SK-N-SH (cell line): ENCODE measurements at regions not wholly inside any gene's neighbourhood (a gene's known extent, or its start where the extent isn't known, plus 50 kb on each side); places are given as distances from the start of the nearest gene placed in this dataset.

Source experiments
- EP300 ChIP-seq, 2 experiments: IDR thresholded peaks; 2 replicates each; pipeline versions ENCODE4 v1.4.0 to v1.6.1; 2012; ENCODE audit warnings: borderline replicate concordance in 1 of 2, low read depth in 1 of 2, low read length in 1 of 2
- TF ChIP-seq, protein P1 (sequence below): fragments of 200-600 bp; sonication (generic); IDR thresholded peaks from 2 replicates; pipeline ENCODE4 v1.6.1; 2017; ENCODE audit warnings: antibody characterized with exemption, mild to moderate bottlenecking, moderate library complexity

DNA sequence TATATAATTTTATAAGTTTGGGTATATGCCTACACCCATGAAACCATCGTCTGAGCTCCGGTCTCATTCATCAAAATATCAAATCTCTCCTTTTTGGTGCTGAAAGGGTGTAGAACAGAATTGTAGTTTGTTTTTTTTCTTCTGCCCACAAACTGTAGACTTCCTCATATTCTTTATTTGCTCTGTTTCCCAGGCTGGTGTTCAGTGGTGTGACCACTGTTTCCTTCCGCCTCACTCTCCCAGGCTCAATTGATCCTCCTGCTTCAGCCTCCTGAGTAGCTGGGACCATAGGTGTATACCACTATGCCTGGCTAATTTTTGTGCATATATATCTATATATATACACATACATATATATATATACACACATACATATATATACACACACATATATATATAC, 139.6 kb upstream of the HCRTR2 start:
- TF ChIP-seq EP300 (IDR thresholded peaks at IDR 0.05; ENCODE audit: borderline replicate concordance in 1 of 2, low read depth in 1 of 2, low read length in 1 of 2) = no peak
- TF ChIP-seq, protein P1, sequence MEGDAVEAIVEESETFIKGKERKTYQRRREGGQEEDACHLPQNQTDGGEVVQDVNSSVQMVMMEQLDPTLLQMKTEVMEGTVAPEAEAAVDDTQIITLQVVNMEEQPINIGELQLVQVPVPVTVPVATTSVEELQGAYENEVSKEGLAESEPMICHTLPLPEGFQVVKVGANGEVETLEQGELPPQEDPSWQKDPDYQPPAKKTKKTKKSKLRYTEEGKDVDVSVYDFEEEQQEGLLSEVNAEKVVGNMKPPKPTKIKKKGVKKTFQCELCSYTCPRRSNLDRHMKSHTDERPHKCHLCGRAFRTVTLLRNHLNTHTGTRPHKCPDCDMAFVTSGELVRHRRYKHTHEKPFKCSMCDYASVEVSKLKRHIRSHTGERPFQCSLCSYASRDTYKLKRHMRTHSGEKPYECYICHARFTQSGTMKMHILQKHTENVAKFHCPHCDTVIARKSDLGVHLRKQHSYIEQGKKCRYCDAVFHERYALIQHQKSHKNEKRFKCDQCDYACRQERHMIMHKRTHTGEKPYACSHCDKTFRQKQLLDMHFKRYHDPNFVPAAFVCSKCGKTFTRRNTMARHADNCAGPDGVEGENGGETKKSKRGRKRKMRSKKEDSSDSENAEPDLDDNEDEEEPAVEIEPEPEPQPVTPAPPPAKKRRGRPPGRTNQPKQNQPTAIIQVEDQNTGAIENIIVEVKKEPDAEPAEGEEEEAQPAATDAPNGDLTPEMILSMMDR = no peak
